ENCODE measurements at regions not wholly inside any gene's neighbourhood (a gene's known extent, or its start where the extent isn't known, plus 50 kb on each side); places are given as distances from the start of the nearest gene placed in this dataset.
"Not testable (repeated sequence)": the region's sequence is repeated elsewhere in the genome, so short reads cannot be mapped to it uniquely, and the experiment has no call there.

- not testable (repeated sequence) for DNase-seq
Observed at GRCh38 chr17:36849020-36849419, 88.3 kb upstream of the LHX1 start.

GRCh38 chr17:36849871-36850348 lies 87.4 kb upstream of the LHX1 start:
- DNase-seq, result no peak

DNA sequence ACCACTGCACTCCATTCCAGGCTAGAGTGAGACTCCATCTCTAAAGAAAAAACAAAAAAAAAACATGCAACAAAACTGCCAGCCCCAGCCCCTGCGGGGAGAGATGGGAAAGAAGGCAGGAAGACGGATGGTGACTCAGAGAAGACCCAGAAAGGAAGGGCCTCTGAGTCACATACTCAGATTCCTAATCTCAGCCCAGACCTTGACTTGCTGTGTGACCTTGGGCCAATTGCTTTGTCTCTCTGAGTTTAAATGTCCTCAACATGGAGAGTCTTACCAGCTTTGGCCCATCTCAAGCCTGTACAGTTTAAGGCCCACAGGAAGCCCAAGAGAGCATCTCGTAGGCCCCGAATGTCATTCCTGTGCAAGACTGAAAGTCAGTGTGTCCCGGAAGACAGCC lies 86.5 kb upstream of the LHX1 start:
- DNase-seq, result no peak

- DNase-seq, result no peak
Observed at GRCh38 chr17:36851250-36851649, 86.0 kb upstream of the LHX1 start.

GRCh38 chr17:36852478-36852877 lies 84.8 kb upstream of the LHX1 start:
- DNase-seq, result not testable (repeated sequence)

- no peak for DNase-seq
Observed at GRCh38 chr17:36854982-36855381, 82.3 kb upstream of the LHX1 start.

GRCh38 chr17:36855459-36855858 lies 81.8 kb upstream of the LHX1 start:
- no peak for DNase-seq

DNA sequence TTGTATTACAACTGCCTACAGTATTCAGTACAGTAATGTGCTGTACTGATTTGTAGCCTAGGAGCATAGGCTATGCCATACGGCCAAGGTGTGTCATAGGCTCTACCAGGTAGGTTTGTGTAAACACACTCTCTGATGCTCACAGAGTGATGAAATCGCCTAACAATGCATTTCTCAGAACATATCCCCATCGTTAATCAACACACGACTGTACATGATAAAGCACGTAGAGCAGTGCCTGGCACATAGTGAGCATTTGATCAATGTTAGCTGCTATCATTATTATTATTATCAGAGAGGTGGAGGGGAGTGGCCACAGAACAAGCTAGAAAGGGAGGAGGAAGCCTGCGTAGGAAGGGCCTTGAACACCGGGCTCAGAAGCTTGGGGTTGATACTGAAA lies 81.1 kb upstream of the LHX1 start:
- no peak for DNase-seq

GRCh38 chr17:36856903-36857381 lies 80.3 kb upstream of the LHX1 start:
- DNase-seq, result no peak

DNA sequence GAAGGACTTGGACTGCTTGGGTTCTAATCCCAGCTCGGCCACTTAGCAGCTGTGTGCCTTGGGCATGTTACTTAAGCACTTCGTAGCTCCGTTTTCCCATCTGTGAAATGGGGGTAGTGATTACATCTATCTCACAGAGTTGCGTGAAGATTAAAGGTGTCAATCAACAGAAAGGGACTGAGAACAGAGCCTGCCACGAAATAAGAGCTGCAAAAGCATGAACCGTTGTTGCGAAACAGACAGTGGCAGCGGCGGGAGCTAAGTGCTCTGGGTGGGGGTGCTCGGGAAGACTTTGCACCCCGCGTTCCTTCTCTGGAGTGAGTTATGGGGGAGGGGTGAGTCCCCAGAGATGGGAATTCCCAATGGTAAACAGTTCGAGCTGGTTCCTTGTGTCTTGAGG lies 79.6 kb upstream of the LHX1 start:
- no peak for DNase-seq

GRCh38 chr17:36858119-36859002 lies 78.9 kb upstream of the LHX1 start:
- no peak for DNase-seq

GRCh38 chr17:36859003-36859300 lies 78.3 kb upstream of the LHX1 start:
- no peak for DNase-seq

GRCh38 chr17:36859706-36860105 lies 77.6 kb upstream of the LHX1 start:
- DNase-seq, result no peak

GRCh38 chr17:36861531-36861930 lies 75.7 kb upstream of the LHX1 start:
- DNase-seq, result no peak

DNA sequence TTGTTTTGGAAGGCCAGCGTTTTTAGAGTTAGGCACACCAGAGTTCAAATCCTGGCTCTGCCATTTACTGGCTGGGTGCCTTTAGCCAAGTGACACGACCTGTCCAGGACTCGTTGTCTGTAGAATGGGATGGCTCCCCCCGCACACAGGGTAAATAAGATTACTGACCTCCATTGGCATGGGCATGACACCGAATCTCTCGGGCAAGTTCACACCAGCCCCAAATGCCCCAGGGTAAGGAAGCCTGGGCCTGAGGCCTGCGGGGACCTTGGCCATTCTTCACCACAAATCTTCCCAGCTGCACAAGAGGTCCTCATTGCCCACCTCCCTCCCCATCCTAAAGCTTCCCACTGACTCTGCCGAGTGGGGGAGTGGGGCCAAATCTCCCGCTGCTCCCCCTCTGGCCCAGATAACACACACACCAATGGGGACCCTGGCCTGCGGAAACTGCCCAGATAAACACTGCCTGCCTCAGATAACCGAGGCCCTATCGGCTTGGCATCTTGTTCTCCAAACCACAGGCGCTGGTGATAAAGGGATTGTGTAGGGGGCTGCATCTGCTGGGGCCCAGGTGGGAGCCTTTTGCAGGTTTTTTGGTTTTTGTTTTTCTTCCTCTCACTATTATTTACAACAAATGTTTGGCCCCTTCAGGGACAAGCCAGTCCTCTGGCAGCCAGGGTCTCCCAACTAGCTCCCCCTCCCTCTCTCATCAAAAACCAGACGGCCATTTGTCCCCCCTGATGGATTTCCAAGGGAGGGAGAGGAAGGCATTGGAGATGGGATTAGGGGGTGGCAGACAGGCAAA lies 75.0 kb upstream of the LHX1 start:
- DNase-seq, result no peak

GRCh38 chr17:36863131-36863530 lies 74.1 kb upstream of the LHX1 start:
- DNase-seq, result no peak

DNA sequence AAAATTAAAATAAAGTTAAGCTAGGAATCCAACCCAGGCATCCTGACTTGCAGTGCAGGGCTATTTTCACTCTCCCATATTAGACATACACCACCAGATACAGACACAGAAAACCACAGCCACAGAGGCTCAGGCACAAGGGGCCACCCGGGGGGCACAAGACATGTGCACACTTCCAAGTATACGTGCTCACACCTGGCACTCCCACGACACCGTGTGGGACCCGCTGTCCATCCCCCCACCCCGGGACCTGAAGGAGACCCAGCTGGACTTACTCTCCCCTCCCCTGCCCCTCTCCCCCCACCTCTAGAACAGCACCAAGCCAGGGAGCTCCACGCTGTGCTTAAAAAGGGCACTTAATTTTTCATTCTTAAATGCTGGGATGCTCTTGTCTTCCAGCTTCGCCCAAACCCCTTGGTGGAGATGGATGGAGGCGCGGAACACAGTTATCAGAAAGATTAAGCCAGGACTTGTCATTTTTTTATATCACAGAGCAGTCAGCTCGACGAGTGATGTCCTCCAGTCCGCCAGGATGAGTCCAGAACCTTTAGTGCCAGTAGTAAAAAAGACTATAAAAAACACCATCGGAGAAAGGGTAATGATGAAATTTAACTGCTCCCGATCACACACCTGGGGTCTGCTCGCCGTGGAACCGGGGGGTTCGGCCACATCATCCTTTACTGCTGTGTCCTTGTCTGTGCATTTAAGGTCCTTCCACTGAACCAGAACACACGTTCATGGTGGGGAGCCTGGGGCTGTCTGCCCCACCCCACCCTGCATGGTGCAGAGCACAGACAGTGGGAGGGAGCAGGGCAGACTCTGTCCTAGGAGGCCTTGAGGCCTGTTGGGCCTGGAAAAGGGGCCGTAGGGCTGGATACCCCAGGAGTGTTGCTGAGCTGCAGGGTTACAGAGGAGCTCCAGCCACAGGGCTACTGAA lies 73.3 kb upstream of the LHX1 start:
- DNase-seq, result no peak

- DNase-seq, result no peak
Observed at GRCh38 chr17:36864827-36865430, 72.3 kb upstream of the LHX1 start.

DNA sequence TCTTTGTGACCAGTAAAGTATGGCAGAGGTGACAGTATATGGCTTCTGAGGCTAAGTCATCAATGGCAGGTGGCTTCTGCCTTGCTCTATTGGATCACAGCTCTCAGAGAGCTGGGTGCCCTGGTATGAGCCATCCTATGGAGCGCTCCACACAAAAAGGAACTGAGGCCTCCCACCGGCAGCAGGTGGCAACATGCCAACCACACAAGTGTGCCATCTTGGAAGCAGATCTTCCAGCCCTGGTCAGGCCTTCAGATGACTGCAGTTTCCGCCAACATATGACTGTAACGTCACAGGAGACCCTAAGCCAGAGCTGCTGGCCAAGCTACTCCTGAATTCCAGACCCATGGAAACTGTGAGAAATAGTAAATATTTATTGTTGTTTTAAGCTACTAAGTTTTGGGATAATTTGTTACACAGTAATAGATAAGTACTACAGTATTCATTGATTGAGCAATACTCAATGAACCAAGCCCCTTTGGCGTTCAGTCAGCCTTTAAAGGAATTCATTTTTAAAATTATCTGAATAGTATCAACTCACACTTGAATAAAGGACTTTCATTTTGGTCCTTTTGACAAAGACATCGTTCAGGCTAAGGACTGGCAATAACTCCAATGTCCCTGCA lies 69.4 kb upstream of the LHX1 start:
- no peak for DNase-seq

DNA sequence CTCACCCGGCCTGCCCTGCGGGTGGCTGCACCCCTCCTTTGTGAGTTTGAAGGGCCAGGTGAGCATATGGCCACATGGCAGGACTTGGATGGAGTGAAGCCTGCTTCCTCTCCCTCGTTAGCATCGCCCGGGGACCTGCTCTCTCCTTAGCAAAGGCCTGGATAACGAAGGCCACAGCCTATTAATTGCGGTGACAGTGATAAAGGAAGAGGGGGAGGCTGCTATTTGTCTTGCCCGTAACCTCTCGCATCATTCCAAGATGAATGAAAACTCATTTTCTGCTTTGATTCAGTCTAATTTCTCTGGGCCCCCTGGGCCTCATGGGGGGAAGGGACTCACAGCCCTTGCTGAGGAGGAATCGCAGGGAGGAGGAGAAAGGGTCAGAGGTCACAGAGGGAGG lies 68.5 kb upstream of the LHX1 start:
- no peak for DNase-seq

- no peak for DNase-seq
Observed at GRCh38 chr17:36869441-36869840, 67.8 kb upstream of the LHX1 start.

Data from NCI-H1092 (cell line).